NCI-H128 (cell line): ENCODE measurements at regions not wholly inside any gene's neighbourhood (a gene's known extent, or its start where the extent isn't known, plus 50 kb on each side); places are given as distances from the start of the nearest gene placed in this dataset.

ENCODE experiments used
- DNase-seq: peaks from one replicate; lab custom pipeline; 2025; ENCODE audit not compliant: unreplicated experiment; lab: John Stamatoyannopoulos, UW

- no peak for DNase-seq
Measured at GRCh38 chr10:104574838-104575237, 66.3 kb upstream of the SORCS3 start.

GRCh38 chr10:104576611-104577010, 64.5 kb upstream of the SORCS3 start:
- no peak for DNase-seq

GRCh38 chr10:104577163-104577562, 63.9 kb upstream of the SORCS3 start:
- no peak for DNase-seq

GRCh38 chr10:104577861-104578521, 63.1 kb upstream of the SORCS3 start:
- DNase-seq = no peak

GRCh38 chr10:104578671-104579070, 62.4 kb upstream of the SORCS3 start:
- no peak for DNase-seq

GRCh38 chr10:104579136-104579535, 62.0 kb upstream of the SORCS3 start:
- no peak for DNase-seq

- DNase-seq = no peak
Measured at GRCh38 chr10:104580321-104580720, 60.8 kb upstream of the SORCS3 start.

- DNase-seq = peak; percentile 8
Measured at GRCh38 chr10:104580774-104581675, 60.1 kb upstream of the SORCS3 start.

- no peak for DNase-seq
Measured at GRCh38 chr10:104581884-104582601, 59.0 kb upstream of the SORCS3 start.

- DNase-seq = no peak
Measured at GRCh38 chr10:104582602-104582951, 58.5 kb upstream of the SORCS3 start.

GRCh38 chr10:104582966-104583365, 58.1 kb upstream of the SORCS3 start:
- no peak for DNase-seq

- no peak for DNase-seq
Measured at GRCh38 chr10:104584541-104584940, 56.5 kb upstream of the SORCS3 start.

- no peak for DNase-seq
Measured at GRCh38 chr10:104587751-104588150, 53.3 kb upstream of the SORCS3 start.

- no peak for DNase-seq
Measured at GRCh38 chr10:104589431-104589830, 51.7 kb upstream of the SORCS3 start.

GRCh38 chr10:104589871-104590270, 51.2 kb upstream of the SORCS3 start:
- no peak for DNase-seq
